Neural cell (in vitro differentiated cells): ENCODE measurements at regions not wholly inside any gene's neighbourhood (a gene's known extent, or its start where the extent isn't known, plus 50 kb on each side); places are given as distances from the start of the nearest gene placed in this dataset.

Source experiments
- H2AFZ ChIP-seq: fragments of 200-600, 300-800 bp; sonication (generic), shearing (Covaris generic); 2 replicates; pipeline ENCODE4 v1.6.0; 2014; ENCODE audit warnings: low read depth, mild to moderate bottlenecking, antibody characterized with exemption, low read length, moderate library complexity
- H3F3A ChIP-seq: fragments of 200-600 bp; shearing (Covaris generic); 2 replicates; pipeline ENCODE4 v1.6.1; 2016; ENCODE audit warnings: mild to moderate bottlenecking, moderate library complexity, mixed read lengths, antibody characterized with exemption, low read length; ENCODE audit not compliant: insufficient read depth, poor library complexity, severe bottlenecking
- H3K27ac ChIP-seq: fragments of 200-600, 300-800 bp; sonication (generic), shearing (Covaris generic); 2 replicates; pipeline ENCODE4 v1.5.1; 2014; ENCODE audit warnings: mild to moderate bottlenecking, low read length, moderate library complexity
- H3K27me3 ChIP-seq: fragments of 300-800, 200-600 bp; sonication (generic), shearing (Covaris generic); 2 replicates; pipeline ENCODE4 v1.6.0; 2014; ENCODE audit warnings: mild to moderate bottlenecking, low read depth, low read length, moderate library complexity; ENCODE audit not compliant: insufficient read depth
- H3K36me3 ChIP-seq: fragments of 300-800, 200-600 bp; sonication (generic), shearing (Covaris generic); 2 replicates; pipeline ENCODE4 v1.5.1; 2014; ENCODE audit warnings: mild to moderate bottlenecking, antibody characterized with exemption, low read length, moderate library complexity; ENCODE audit not compliant: insufficient read depth
- H3K4me2 ChIP-seq: fragments of 300-800, 200-600 bp; sonication (generic), shearing (Covaris generic); 2 replicates; pipeline ENCODE4 v1.6.0; 2014; ENCODE audit warnings: mild to moderate bottlenecking, low read length
- H3K4me3 ChIP-seq: fragments of 300-800, 200-600 bp; sonication (generic), shearing (Covaris generic); 2 replicates; pipeline ENCODE4 v1.5.1; 2014; ENCODE audit warnings: mild to moderate bottlenecking, low read length, moderate library complexity
- H3K79me2 ChIP-seq: fragments of 200-600 bp; shearing (Covaris generic); replicated peaks from 2 replicates; pipeline ENCODE4 v1.6.0; 2014; ENCODE audit warnings: mild to moderate bottlenecking, low read length, moderate library complexity; ENCODE audit not compliant: insufficient read depth
- H3K9ac ChIP-seq: fragments of 300-800, 200-600 bp; sonication (generic), shearing (Covaris generic); 2 replicates; pipeline ENCODE4 v1.6.1; 2016; ENCODE audit warnings: mild to moderate bottlenecking, low read length, mixed read lengths
- H3K9me2 ChIP-seq: fragments of 200-600 bp; shearing (Covaris generic); 2 replicates; pipeline ENCODE4 v1.6.1; 2016; ENCODE audit warnings: mild to moderate bottlenecking, low read length, mixed read lengths; ENCODE audit not compliant: insufficient read depth
- H3K9me3 ChIP-seq: fragments of 200-600, 300-800 bp; sonication (generic), shearing (Covaris generic); 2 replicates; pipeline ENCODE4 v1.6.1; 2016; ENCODE audit warnings: mild to moderate bottlenecking, mixed run types, low read length, moderate library complexity, mixed read lengths
- H4K20me1 ChIP-seq: fragments of 200-600 bp; shearing (Covaris generic); 2 replicates; pipeline ENCODE4 v1.6.1; 2016; ENCODE audit warnings: mild to moderate bottlenecking, mixed run types; ENCODE audit not compliant: insufficient read depth
- EP300 ChIP-seq: fragments of 450-650 bp; conservative IDR thresholded peaks from 2 replicates; pipeline ENCODE4 v1.6.1; 2014; ENCODE audit warnings: antibody characterized with exemption, mild to moderate bottlenecking, moderate library complexity; ENCODE audit not compliant: poor library complexity, severe bottlenecking
- EZH2 ChIP-seq: fragments of 200-600, 300-800 bp; shearing (Covaris generic), sonication (generic); IDR thresholded peaks from 2 replicates; pipeline ENCODE4 v1.6.1; 2014; ENCODE audit warnings: antibody characterized with exemption, low read length, borderline replicate concordance, mild to moderate bottlenecking; ENCODE audit not compliant: insufficient read depth, poor library complexity, severe bottlenecking
- MXI1 ChIP-seq: fragments of 450-650 bp; conservative IDR thresholded peaks from 2 replicates; pipeline ENCODE4 v1.6.1; 2014; ENCODE audit warnings: antibody characterized with exemption, mild to moderate bottlenecking; ENCODE audit not compliant: poor library complexity, severe bottlenecking
- POLR2AphosphoS5 ChIP-seq: IDR thresholded peaks from 2 replicates; pipeline ENCODE4 v1.6.1; 2012
- RAD21 ChIP-seq: fragments of 450-650 bp; conservative IDR thresholded peaks from 2 replicates; pipeline ENCODE4 v1.6.1; 2014; ENCODE audit warnings: antibody characterized with exemption, mild to moderate bottlenecking, moderate library complexity
- SMC3 ChIP-seq: fragments of 450-650 bp; conservative IDR thresholded peaks from 2 replicates; pipeline ENCODE4 v1.6.1; 2014; ENCODE audit warnings: antibody characterized with exemption, mild to moderate bottlenecking, moderate library complexity; ENCODE audit not compliant: poor library complexity
- TAF1 ChIP-seq: IDR thresholded peaks from 2 replicates; pipeline ENCODE4 v1.6.1; 2012; ENCODE audit warnings: low read depth
- TF ChIP-seq, protein P1 (sequence below): IDR thresholded peaks from 2 replicates; pipeline ENCODE4 v1.6.1; 2012; ENCODE audit warnings: borderline replicate concordance
- TF ChIP-seq, protein P2 (sequence below): fragments of 450-650 bp; IDR thresholded peaks from 2 replicates; pipeline ENCODE4 v1.5.1; 2014; ENCODE audit warnings: antibody characterized with exemption, mild to moderate bottlenecking, moderate library complexity; ENCODE audit not compliant: poor library complexity, severe bottlenecking

DNA sequence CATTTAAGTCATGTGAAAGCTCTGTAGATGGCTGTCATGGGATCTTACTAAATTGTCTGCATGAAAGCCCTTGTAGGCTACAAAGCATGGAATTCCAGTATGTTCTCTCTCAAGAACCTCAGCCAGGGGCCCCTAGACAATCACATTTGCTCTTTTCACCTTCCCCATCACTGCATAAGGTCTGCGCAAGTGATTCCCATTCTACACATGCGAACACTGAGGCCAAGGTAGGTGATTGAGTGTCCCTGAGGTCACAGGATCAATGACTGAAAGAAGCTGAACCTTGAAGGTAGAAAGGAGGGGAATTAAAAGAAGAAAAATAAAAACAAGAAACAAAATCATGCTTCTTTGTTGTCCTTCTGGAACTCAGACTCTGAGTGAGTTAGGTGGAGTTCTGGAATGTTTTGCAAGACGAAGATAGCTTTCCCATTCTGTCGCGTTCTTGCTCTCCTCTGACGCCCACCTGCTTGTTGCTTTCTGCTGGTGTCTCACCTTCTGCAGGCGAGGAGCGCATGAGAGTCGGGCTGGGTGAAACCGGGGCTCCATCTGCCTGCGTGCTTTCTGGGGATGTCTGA is 79.9 kb downstream of the SPRING1 start:
- TF ChIP-seq TAF1, result no peak
- TF ChIP-seq, protein P1, sequence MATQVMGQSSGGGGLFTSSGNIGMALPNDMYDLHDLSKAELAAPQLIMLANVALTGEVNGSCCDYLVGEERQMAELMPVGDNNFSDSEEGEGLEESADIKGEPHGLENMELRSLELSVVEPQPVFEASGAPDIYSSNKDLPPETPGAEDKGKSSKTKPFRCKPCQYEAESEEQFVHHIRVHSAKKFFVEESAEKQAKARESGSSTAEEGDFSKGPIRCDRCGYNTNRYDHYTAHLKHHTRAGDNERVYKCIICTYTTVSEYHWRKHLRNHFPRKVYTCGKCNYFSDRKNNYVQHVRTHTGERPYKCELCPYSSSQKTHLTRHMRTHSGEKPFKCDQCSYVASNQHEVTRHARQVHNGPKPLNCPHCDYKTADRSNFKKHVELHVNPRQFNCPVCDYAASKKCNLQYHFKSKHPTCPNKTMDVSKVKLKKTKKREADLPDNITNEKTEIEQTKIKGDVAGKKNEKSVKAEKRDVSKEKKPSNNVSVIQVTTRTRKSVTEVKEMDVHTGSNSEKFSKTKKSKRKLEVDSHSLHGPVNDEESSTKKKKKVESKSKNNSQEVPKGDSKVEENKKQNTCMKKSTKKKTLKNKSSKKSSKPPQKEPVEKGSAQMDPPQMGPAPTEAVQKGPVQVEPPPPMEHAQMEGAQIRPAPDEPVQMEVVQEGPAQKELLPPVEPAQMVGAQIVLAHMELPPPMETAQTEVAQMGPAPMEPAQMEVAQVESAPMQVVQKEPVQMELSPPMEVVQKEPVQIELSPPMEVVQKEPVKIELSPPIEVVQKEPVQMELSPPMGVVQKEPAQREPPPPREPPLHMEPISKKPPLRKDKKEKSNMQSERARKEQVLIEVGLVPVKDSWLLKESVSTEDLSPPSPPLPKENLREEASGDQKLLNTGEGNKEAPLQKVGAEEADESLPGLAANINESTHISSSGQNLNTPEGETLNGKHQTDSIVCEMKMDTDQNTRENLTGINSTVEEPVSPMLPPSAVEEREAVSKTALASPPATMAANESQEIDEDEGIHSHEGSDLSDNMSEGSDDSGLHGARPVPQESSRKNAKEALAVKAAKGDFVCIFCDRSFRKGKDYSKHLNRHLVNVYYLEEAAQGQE, result no peak
- no peak for TF ChIP-seq EP300
- TF ChIP-seq POLR2AphosphoS5, result no peak
- no peak for TF ChIP-seq SMC3
- TF ChIP-seq, protein P2, sequence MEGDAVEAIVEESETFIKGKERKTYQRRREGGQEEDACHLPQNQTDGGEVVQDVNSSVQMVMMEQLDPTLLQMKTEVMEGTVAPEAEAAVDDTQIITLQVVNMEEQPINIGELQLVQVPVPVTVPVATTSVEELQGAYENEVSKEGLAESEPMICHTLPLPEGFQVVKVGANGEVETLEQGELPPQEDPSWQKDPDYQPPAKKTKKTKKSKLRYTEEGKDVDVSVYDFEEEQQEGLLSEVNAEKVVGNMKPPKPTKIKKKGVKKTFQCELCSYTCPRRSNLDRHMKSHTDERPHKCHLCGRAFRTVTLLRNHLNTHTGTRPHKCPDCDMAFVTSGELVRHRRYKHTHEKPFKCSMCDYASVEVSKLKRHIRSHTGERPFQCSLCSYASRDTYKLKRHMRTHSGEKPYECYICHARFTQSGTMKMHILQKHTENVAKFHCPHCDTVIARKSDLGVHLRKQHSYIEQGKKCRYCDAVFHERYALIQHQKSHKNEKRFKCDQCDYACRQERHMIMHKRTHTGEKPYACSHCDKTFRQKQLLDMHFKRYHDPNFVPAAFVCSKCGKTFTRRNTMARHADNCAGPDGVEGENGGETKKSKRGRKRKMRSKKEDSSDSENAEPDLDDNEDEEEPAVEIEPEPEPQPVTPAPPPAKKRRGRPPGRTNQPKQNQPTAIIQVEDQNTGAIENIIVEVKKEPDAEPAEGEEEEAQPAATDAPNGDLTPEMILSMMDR, result no peak
- no peak for TF ChIP-seq MXI1
- no peak for TF ChIP-seq EZH2
- no peak for TF ChIP-seq RAD21
- Histone ChIP-seq H3K4me3 (no peak overlapping the region), H3K9ac (no peak overlapping the region), H3K27ac (no peak overlapping the region), H3K79me2 (no peaks in the 10 kb centered on the region), H2AFZ (no peak overlapping the region), H3F3A (no peaks in the 10 kb centered on the region), H4K20me1 (no peaks in the 10 kb centered on the region), H3K27me3 (no peaks in the 10 kb centered on the region), H3K9me3 (no peaks in the 10 kb centered on the region), H3K36me3 (no peaks in the 10 kb centered on the region), H3K4me2 (no peak overlapping the region), H3K9me2 (no peaks in the 10 kb centered on the region)

DNA sequence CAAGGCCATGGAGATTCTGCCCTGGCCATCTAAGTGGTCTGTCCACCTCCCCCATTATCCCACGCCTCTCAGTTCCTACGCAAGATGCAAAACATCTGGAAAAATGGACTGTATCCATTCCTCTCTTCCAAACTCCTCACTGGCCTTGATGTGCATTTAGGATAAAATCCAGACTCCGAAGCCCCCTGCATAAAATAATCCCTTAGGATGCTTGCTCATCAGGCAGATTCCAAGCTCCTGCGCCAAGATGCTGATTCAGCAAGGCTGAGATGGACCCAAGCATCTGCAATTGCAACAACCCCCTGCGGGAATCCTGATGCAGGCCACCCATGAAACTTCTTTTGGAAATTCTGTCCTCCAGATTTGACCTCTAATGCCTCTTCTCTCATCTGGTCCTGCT is 81.6 kb downstream of the SPRING1 start:
- no peaks in the 10 kb centered on the region for H4K20me1 ChIP-seq
- TF ChIP-seq MXI1 (no peak), EP300 (no peak), RAD21 (no peak), TAF1 (no peak), EZH2 (no peak), POLR2AphosphoS5 (no peak), SMC3 (no peak)
- TF ChIP-seq, protein P2, result no peak
- TF ChIP-seq, protein P1, result no peak

More for the DNA sequence above, 81.6 kb downstream of the SPRING1 start:
- Histone ChIP-seq H3K4me3 (no peak overlapping the region), H3K9me2 (no peaks in the 10 kb centered on the region), H3K36me3 (no peaks in the 10 kb centered on the region), H3K9ac (no peak overlapping the region), H3K27me3 (no peaks in the 10 kb centered on the region), H3K79me2 (no peaks in the 10 kb centered on the region), H3K4me2 (no peak overlapping the region), H3K27ac (no peak overlapping the region), H2AFZ (no peak overlapping the region), H3K9me3 (no peaks in the 10 kb centered on the region), H3F3A (no peaks in the 10 kb centered on the region)
